ENCODE measurements at regions not wholly inside any gene's neighbourhood (a gene's known extent, or its start where the extent isn't known, plus 50 kb on each side); places are given as distances from the start of the nearest gene placed in this dataset.

- DNase-seq: no peak
- no peaks in the 10 kb centered on the region for H3K27me3 ChIP-seq
These were observed 77.4 kb upstream of the SHANK2 start for GRCh38 chr11:71329786-71330185.

GRCh38 chr11:71329165-71329510 lies 76.8 kb upstream of the SHANK2 start:
- no peaks in the 10 kb centered on the region for H3K27me3 ChIP-seq
- H3K36me3 ChIP-seq (ENCODE audit: low read depth, missing control alignments): no peaks in the 10 kb centered on the region
- H3K27ac ChIP-seq: no peak overlapping the region
- DNase-seq: no peak
- H3K9me3 ChIP-seq: no peaks in the 10 kb centered on the region
- TF ChIP-seq CTCF (IDR thresholded peaks at IDR 0.05): no peak
- H3K4me3 ChIP-seq: no peak overlapping the region
- WGBS, 2 donors: 95 to 97% methylated on average over 3 of the region's 3 CpGs
- intact Hi-C loops (cut with DNase I; ENCODE audit: low total_unique reads): no loop called here
- H3K4me1 ChIP-seq: no peaks in the 10 kb centered on the region

More at GRCh38 chr11:71329786-71330185, 77.4 kb upstream of the SHANK2 start:
- 88 to 95% methylated on average over 5 of the region's 5 CpGs for WGBS, 2 donors
- no peak overlapping the region for H3K27ac ChIP-seq
- TF ChIP-seq POLR2A (IDR thresholded peaks at IDR 0.05) (no peak), CTCF (IDR thresholded peaks at IDR 0.05) (no peak)
- H3K9me3 ChIP-seq: no peaks in the 10 kb centered on the region
- intact Hi-C loops (cut with DNase I; ENCODE audit: low total_unique reads): no loop called here
- H3K4me3 ChIP-seq: no peak overlapping the region
- H3K4me1 ChIP-seq: no peaks in the 10 kb centered on the region
- no peaks in the 10 kb centered on the region for H3K36me3 ChIP-seq (ENCODE audit: low read depth, missing control alignments)

GRCh38 chr11:71327156-71328085 lies 75.0 kb upstream of the SHANK2 start:
- no peak for DNase-seq
- H3K27me3 ChIP-seq: no peaks in the 10 kb centered on the region
- H3K36me3 ChIP-seq (ENCODE audit: low read depth, missing control alignments): no peaks in the 10 kb centered on the region
- H3K4me1 ChIP-seq: no peaks in the 10 kb centered on the region
- no peak overlapping the region for H3K27ac ChIP-seq
- intact Hi-C loops (cut with DNase I; ENCODE audit: low total_unique reads): no loop called here
- no peak overlapping the region for H3K4me3 ChIP-seq
- 91% methylated on average over 18 to 19 of the region's 20 CpGs for WGBS, 2 donors
- TF ChIP-seq CTCF (IDR thresholded peaks at IDR 0.05) (no peak), POLR2A (IDR thresholded peaks at IDR 0.05) (no peak)
- no peaks in the 10 kb centered on the region for H3K9me3 ChIP-seq

- Histone ChIP-seq H3K36me3 (ENCODE audit: low read depth, missing control alignments) (no peaks in the 10 kb centered on the region), H3K9me3 (no peaks in the 10 kb centered on the region), H3K4me3 (no peak overlapping the region), H3K27me3 (no peaks in the 10 kb centered on the region), H3K4me1 (no peaks in the 10 kb centered on the region), H3K27ac (no peak overlapping the region)
- no peak for TF ChIP-seq CTCF (IDR thresholded peaks at IDR 0.05)
- TF ChIP-seq POLR2A (IDR thresholded peaks at IDR 0.05): no peak
- intact Hi-C loops (cut with DNase I; ENCODE audit: low total_unique reads): no loop called here
- WGBS, 2 donors: 87 to 88% methylated on average over 7 to 10 of the region's 10 CpGs
- no peak for DNase-seq
These were observed 74.1 kb upstream of the SHANK2 start for GRCh38 chr11:71326328-71326940.
